CD14-positive monocyte (primary cell): ENCODE measurements at regions not wholly inside any gene's neighbourhood (a gene's known extent, or its start where the extent isn't known, plus 50 kb on each side); places are given as distances from the start of the nearest gene placed in this dataset.

Source experiments
- DNase-seq, 3 donors: peaks; one replicate each; pipeline ENCODE4 v3.0.0-alpha.2; 2011 to 2022
- H2AFZ ChIP-seq: 2 replicates; pipeline ENCODE4 v1.6.0; 2012; ENCODE audit warnings: mild to moderate bottlenecking, low read depth, low read length, inconsistent platforms; ENCODE audit not compliant: insufficient read depth, poor library complexity, severe bottlenecking
- H3K27ac ChIP-seq, 2 donors: 1 replicate in 1 of 2; 2 replicates in 1 of 2; pipeline ENCODE4 v1.5.1; 2012 to 2013; ENCODE audit warnings: low read length in 2 of 2, control low read depth in 1 of 2, inconsistent platforms in 1 of 2, low read depth in 1 of 2, mild to moderate bottlenecking in 1 of 2
- H3K27me3 ChIP-seq, 2 donors: one replicate each; pipeline versions ENCODE4 v1.6.0 to v1.6.1; 2011 to 2013; ENCODE audit warnings: low read length in 2 of 2; ENCODE audit not compliant: control insufficient read depth in 2 of 2, insufficient read depth in 2 of 2
- H3K36me3 ChIP-seq, 2 donors: replicated peaks in 1 of 2; 1 replicate in 1 of 2; 2 replicates in 1 of 2; pipeline versions ENCODE4 v1.5.1 to v1.6.1; 2012 to 2013; ENCODE audit warnings: low read length in 2 of 2, control low read depth in 1 of 2, inconsistent platforms in 1 of 2, mild to moderate bottlenecking in 1 of 2; ENCODE audit not compliant: insufficient read depth in 2 of 2, control insufficient read depth in 1 of 2
- H3K4me1 ChIP-seq, 2 donors: 1 replicate in 1 of 2; 2 replicates in 1 of 2; pipeline versions ENCODE4 v1.5.1 to v1.6.1; 2012 to 2013; ENCODE audit warnings: low read length in 2 of 2, control low read depth in 1 of 2, inconsistent platforms in 1 of 2, mild to moderate bottlenecking in 1 of 2, moderate library complexity in 1 of 2; ENCODE audit not compliant: insufficient read depth in 2 of 2, control insufficient read depth in 1 of 2
- H3K4me2 ChIP-seq: replicated peaks from 2 replicates; pipeline ENCODE3; 2012; ENCODE audit warnings: low read length, moderate library complexity, mild to moderate bottlenecking; ENCODE audit not compliant: poor library complexity, severe bottlenecking; ENCODE audit errors: extremely low read depth
- H3K4me3 ChIP-seq, 3 experiments: fragments of 200-600 bp in 1 of 3; sonication (generic) in 1 of 3; replicated peaks in 1 of 3; 1 replicate in 2 of 3; 2 replicates in 1 of 3; pipeline ENCODE4 v1.5.1; 2011 to 2013; ENCODE audit warnings: low read length in 3 of 3, mild to moderate bottlenecking in 3 of 3, control low read depth in 2 of 3, low read depth in 2 of 3, inconsistent platforms in 1 of 3, moderate library complexity in 1 of 3
- H3K79me2 ChIP-seq: 2 replicates; pipeline ENCODE4 v1.6.0; 2012; ENCODE audit warnings: mild to moderate bottlenecking, control low read depth, inconsistent platforms, low read length, moderate library complexity; ENCODE audit not compliant: insufficient read depth
- H3K9ac ChIP-seq: 2 replicates; pipeline ENCODE4 v1.6.0; 2017; ENCODE audit warnings: low read length, mild to moderate bottlenecking; ENCODE audit not compliant: insufficient read depth, poor library complexity, severe bottlenecking
- H3K9me3 ChIP-seq, 2 donors: replicated peaks in 1 of 2; 1 replicate in 1 of 2; 2 replicates in 1 of 2; pipeline versions ENCODE4 v1.5.1 to v1.6.1; 2012 to 2013; ENCODE audit warnings: low read length in 2 of 2, control low read depth in 1 of 2; ENCODE audit not compliant: control insufficient read depth in 1 of 2, insufficient read depth in 1 of 2
- H4K20me1 ChIP-seq: 2 replicates; pipeline ENCODE4 v1.6.0; 2012; ENCODE audit warnings: mild to moderate bottlenecking, low read length, control low read depth, moderate library complexity; ENCODE audit not compliant: insufficient read depth
- H3K27ac Mint-ChIP-seq, 7 donors: one replicate each; pipeline ENCODE4 v1.8.0; 2020; ENCODE audit warnings: mild to moderate bottlenecking in 7 of 7, mixed read lengths in 7 of 7, moderate library complexity in 6 of 7, inconsistent platforms in 2 of 7
- H3K27me3 Mint-ChIP-seq, 3 donors: one replicate each; pipeline ENCODE4 v1.8.0; 2021 to 2022; ENCODE audit warnings: low read depth in 3 of 3, mild to moderate bottlenecking in 3 of 3, mixed read lengths in 3 of 3, moderate library complexity in 3 of 3, inconsistent platforms in 1 of 3
- H3K36me3 Mint-ChIP-seq, 2 donors: one replicate each; pipeline ENCODE4 v1.8.0; 2020; ENCODE audit warnings: mixed read lengths in 2 of 2, inconsistent platforms in 1 of 2, mild to moderate bottlenecking in 1 of 2
- H3K4me1 Mint-ChIP-seq: one replicate; pipeline ENCODE4 v1.8.0; 2020; ENCODE audit warnings: mild to moderate bottlenecking, mixed read lengths
- H3K4me3 Mint-ChIP-seq, 2 donors: one replicate each; pipeline ENCODE4 v1.8.0; 2020; ENCODE audit warnings: mild to moderate bottlenecking in 2 of 2, mixed read lengths in 2 of 2, moderate library complexity in 1 of 2
- H3K9me3 Mint-ChIP-seq, 7 donors: one replicate each; pipeline ENCODE4 v1.8.0; 2020 to 2022; ENCODE audit warnings: mixed read lengths in 7 of 7, mild to moderate bottlenecking in 6 of 7, moderate library complexity in 6 of 7, inconsistent platforms in 2 of 7
- WGBS: methylation state at CpG from one replicate; pipeline ENCODE4 v1.1.5; 2013; ENCODE audit warnings: missing lambda C conversion rate; ENCODE audit not compliant: insufficient coverage; 5-methylcytosine and 5-hydroxymethylcytosine counted together
- intact Hi-C, 2 donors: fragments of 100-400 bp; cut with micrococcal nuclease; formaldehyde crosslinking; loops; one replicate each; pipeline versions ENCODE4 v1.15.0 to v1.15.1; 2023
- TF ChIP-seq, protein P1 (sequence below): fragments of 200-600 bp; IDR thresholded peaks from one replicate; pipeline ENCODE4 v1.8.0; 2022; ENCODE audit warnings: antibody characterized with exemption, mild to moderate bottlenecking

GRCh38 chr2:144605231-144605840 lies 85.4 kb upstream of the ZEB2 start:
- Histone ChIP-seq H3K4me2 (peak overlapping the region; percentile 48), H2AFZ (peak overlapping the region; percentile 54), H3K9ac (no peak overlapping the region), H3K36me3 (no peaks in the 10 kb centered on the region), H3K9me3 (no peaks in the 10 kb centered on the region), H3K79me2 (no peaks in the 10 kb centered on the region), H4K20me1 (no peaks in the 10 kb centered on the region), H3K27me3 (no peaks in the 10 kb centered on the region), H3K4me1 (peaks cover 50 to 55% of the 10 kb centered on the region in 2 donors), H3K4me3 (peak overlapping the region in 2 of 3 experiments; percentile 33 to 41), H3K27ac (peak overlapping the region in 1 of 2 donors; percentile 96)
- Mint-ChIP-seq H3K36me3 (no peaks in the 10 kb centered on the region), H3K9me3 (peaks cover 0 to 3% (median 0%) of the 10 kb centered on the region in 7 donors), H3K4me1 (peaks cover 48% of the 10 kb centered on the region), H3K4me3 (peak overlapping the region; percentile 12 to 55), H3K27me3 (no peaks in the 10 kb centered on the region), H3K27ac (peak overlapping the region; percentile 76 to 97 (median 80))
- peak; percentile 34 to 52 (median 52) for DNase-seq
- intact Hi-C loops: loop anchor here in 1 of 2 donors (5.0 to 10.0 kb wide), 2 partner anchors 49 to 83 kb away; partner anchors contain the start of gene ZEB2
- TF ChIP-seq, protein P1, sequence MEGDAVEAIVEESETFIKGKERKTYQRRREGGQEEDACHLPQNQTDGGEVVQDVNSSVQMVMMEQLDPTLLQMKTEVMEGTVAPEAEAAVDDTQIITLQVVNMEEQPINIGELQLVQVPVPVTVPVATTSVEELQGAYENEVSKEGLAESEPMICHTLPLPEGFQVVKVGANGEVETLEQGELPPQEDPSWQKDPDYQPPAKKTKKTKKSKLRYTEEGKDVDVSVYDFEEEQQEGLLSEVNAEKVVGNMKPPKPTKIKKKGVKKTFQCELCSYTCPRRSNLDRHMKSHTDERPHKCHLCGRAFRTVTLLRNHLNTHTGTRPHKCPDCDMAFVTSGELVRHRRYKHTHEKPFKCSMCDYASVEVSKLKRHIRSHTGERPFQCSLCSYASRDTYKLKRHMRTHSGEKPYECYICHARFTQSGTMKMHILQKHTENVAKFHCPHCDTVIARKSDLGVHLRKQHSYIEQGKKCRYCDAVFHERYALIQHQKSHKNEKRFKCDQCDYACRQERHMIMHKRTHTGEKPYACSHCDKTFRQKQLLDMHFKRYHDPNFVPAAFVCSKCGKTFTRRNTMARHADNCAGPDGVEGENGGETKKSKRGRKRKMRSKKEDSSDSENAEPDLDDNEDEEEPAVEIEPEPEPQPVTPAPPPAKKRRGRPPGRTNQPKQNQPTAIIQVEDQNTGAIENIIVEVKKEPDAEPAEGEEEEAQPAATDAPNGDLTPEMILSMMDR: no peak
- WGBS: 23% methylated on average over 3 of the region's 7 CpGs

GRCh38 chr2:144603334-144603733 lies 83.4 kb upstream of the ZEB2 start:
- no peaks in the 10 kb centered on the region for H3K27me3 Mint-ChIP-seq
- no peak for DNase-seq
- H4K20me1 ChIP-seq: no peaks in the 10 kb centered on the region
- no peaks in the 10 kb centered on the region for H3K27me3 ChIP-seq
- H3K36me3 ChIP-seq: no peaks in the 10 kb centered on the region
- no peak overlapping the region for H2AFZ ChIP-seq
- H3K4me1 Mint-ChIP-seq: peaks cover 40% of the 10 kb centered on the region
- peaks cover 0 to 3% (median 0%) of the 10 kb centered on the region in 7 donors for H3K9me3 Mint-ChIP-seq
- H3K4me3 Mint-ChIP-seq: no peak overlapping the region
- no peak overlapping the region for H3K4me2 ChIP-seq
- H3K4me1 ChIP-seq: peaks cover 38 to 40% of the 10 kb centered on the region in 2 donors
- intact Hi-C loops: loop anchor here in 1 of 2 donors (10.0 kb wide), 1 partner anchor 51 kb away; no protein-coding TSS in a partner anchor
- H3K27ac Mint-ChIP-seq: no peak overlapping the region
- TF ChIP-seq, protein P1: no peak
- no CpG with 5 or more reads among the region's 2 CpGs for WGBS
- no peak overlapping the region for H3K4me3 ChIP-seq
- no peaks in the 10 kb centered on the region for H3K9me3 ChIP-seq
- no peak overlapping the region for H3K27ac ChIP-seq
- no peaks in the 10 kb centered on the region for H3K36me3 Mint-ChIP-seq
- H3K9ac ChIP-seq: no peak overlapping the region
- no peaks in the 10 kb centered on the region for H3K79me2 ChIP-seq
